Stomach (tissue), 4 donors: ENCODE measurements at regions not wholly inside any gene's neighbourhood (a gene's known extent, or its start where the extent isn't known, plus 50 kb on each side); places are given as distances from the start of the nearest gene placed in this dataset.

Experiments used
- EP300 ChIP-seq: sonication (generic); formaldehyde crosslinking; IDR thresholded peaks from one replicate; pipeline ENCODE4 v1.6.1; 2017; ENCODE audit warnings: antibody characterized with exemption
- POLR2A ChIP-seq, 4 donors: fragments of 450-650 bp; IDR thresholded peaks; one replicate each; pipeline ENCODE4 v1.6.1; 2016; ENCODE audit warnings: antibody characterized with exemption in 4 of 4, control low read depth in 2 of 4, mild to moderate bottlenecking in 1 of 4, moderate library complexity in 1 of 4
- POLR2AphosphoS5 ChIP-seq, 3 donors: sonication (generic); formaldehyde crosslinking; IDR thresholded peaks; one replicate each; pipeline ENCODE4 v1.6.1; 2016; ENCODE audit warnings: antibody characterized with exemption in 3 of 3
- TF ChIP-seq, protein P1 (sequence below), 7 experiments: fragments of 450-650 bp in 4 of 7; fragments of 200-600 bp in 3 of 7; sonication (generic) in 3 of 7; IDR thresholded peaks; one replicate each; pipeline ENCODE4 v1.5.1; 2016 to 2019; ENCODE audit warnings: antibody characterized with exemption in 7 of 7, control low read depth in 2 of 7, mild to moderate bottlenecking in 1 of 7

DNA sequence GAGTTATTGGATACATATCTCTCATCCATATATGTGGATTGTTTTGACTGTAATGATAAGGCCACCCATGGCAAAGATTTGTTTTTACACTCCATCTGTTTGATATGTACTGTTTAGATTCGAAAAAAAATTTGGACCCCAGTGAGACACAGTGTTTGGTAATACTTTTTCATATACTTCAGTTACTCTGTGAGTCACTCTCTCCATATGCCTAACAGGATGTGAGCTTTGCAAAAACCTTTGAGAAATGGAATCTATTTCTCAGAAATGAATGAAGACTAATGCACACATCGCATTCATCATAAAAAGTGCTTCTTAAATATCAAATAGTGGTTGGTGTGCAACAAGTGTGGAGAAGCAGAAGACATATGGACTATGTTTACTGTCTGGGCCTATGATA lies 781.5 kb downstream of the SLC6A15 start:
- TF ChIP-seq, protein P1, sequence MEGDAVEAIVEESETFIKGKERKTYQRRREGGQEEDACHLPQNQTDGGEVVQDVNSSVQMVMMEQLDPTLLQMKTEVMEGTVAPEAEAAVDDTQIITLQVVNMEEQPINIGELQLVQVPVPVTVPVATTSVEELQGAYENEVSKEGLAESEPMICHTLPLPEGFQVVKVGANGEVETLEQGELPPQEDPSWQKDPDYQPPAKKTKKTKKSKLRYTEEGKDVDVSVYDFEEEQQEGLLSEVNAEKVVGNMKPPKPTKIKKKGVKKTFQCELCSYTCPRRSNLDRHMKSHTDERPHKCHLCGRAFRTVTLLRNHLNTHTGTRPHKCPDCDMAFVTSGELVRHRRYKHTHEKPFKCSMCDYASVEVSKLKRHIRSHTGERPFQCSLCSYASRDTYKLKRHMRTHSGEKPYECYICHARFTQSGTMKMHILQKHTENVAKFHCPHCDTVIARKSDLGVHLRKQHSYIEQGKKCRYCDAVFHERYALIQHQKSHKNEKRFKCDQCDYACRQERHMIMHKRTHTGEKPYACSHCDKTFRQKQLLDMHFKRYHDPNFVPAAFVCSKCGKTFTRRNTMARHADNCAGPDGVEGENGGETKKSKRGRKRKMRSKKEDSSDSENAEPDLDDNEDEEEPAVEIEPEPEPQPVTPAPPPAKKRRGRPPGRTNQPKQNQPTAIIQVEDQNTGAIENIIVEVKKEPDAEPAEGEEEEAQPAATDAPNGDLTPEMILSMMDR (IDR thresholded peaks at IDR 0.05) = no peak
- TF ChIP-seq POLR2A (IDR thresholded peaks at IDR 0.05) = no peak
- no peak for TF ChIP-seq POLR2AphosphoS5 (IDR thresholded peaks at IDR 0.05)
- no peak for TF ChIP-seq EP300
